ENCODE measurements at regions not wholly inside any gene's neighbourhood (a gene's known extent, or its start where the extent isn't known, plus 50 kb on each side); places are given as distances from the start of the nearest gene placed in this dataset.
A peak's percentile ranks its signal among the peaks of the same experiment; 100 is the strongest.

GRCh38 chr9:79189511-79189924 lies 382.2 kb upstream of the TLE4 start:
- Histone ChIP-seq H3K79me2 (ENCODE audit: control insufficient read depth, insufficient read depth, low read length) (no peaks in the 10 kb centered on the region), H4K20me1 (ENCODE audit: control insufficient read depth, extremely low read depth, insufficient read depth, low read length) (no peaks in the 10 kb centered on the region), H3K9me3 (ENCODE audit: control insufficient read depth, insufficient read depth, low read depth, low read length) (no peaks in the 10 kb centered on the region), H3K36me3 (ENCODE audit: control insufficient read depth, insufficient read depth, low read length) (no peaks in the 10 kb centered on the region), H3K4me3 (replicated peaks in 1 of 4; ENCODE audit: control extremely low read depth in 1 of 4, insufficient read depth in 1 of 4, low read depth in 3 of 4, low read length in 4 of 4) (no peak overlapping the region), H3K9ac (ENCODE audit: insufficient read depth, low read length) (no peak overlapping the region), H3K4me2 (ENCODE audit: extremely low read depth, insufficient read depth, low read length) (no peak overlapping the region), H3K27me3 (ENCODE audit: control insufficient read depth, insufficient read depth, low read length) (no peaks in the 10 kb centered on the region), H3K27ac (ENCODE audit: insufficient read depth, low read length) (no peak overlapping the region), H2AFZ (ENCODE audit: low read length) (no peak overlapping the region), H3K4me1 (ENCODE audit: control insufficient read depth, extremely low read depth, insufficient read depth, low read length) (no peaks in the 10 kb centered on the region)
- TF ChIP-seq EZH2 (IDR thresholded peaks at IDR 0.05; ENCODE audit: low read length, missing control alignments), result no peak
- no peak for TF ChIP-seq CTCF (conservative IDR thresholded peaks at IDR 0.05 in 1 of 2, IDR thresholded peaks at IDR 0.05 in 1 of 2; ENCODE audit: low read depth in 1 of 2, low read length in 2 of 2)
- DNase-seq (ENCODE audit: low read depth in 2 of 2), result peak; percentile 53 to 99

GRCh38 chr9:79193001-79193400 lies 378.8 kb upstream of the TLE4 start:
- Histone ChIP-seq H3K36me3 (ENCODE audit: control insufficient read depth, insufficient read depth, low read length) (no peaks in the 10 kb centered on the region), H3K9me3 (ENCODE audit: control insufficient read depth, insufficient read depth, low read depth, low read length) (no peaks in the 10 kb centered on the region), H4K20me1 (ENCODE audit: control insufficient read depth, extremely low read depth, insufficient read depth, low read length) (no peaks in the 10 kb centered on the region), H3K27me3 (ENCODE audit: control insufficient read depth, insufficient read depth, low read length) (no peaks in the 10 kb centered on the region), H2AFZ (ENCODE audit: low read length) (no peak overlapping the region), H3K27ac (ENCODE audit: insufficient read depth, low read length) (no peak overlapping the region), H3K9ac (ENCODE audit: insufficient read depth, low read length) (no peak overlapping the region), H3K4me2 (ENCODE audit: extremely low read depth, insufficient read depth, low read length) (no peak overlapping the region), H3K79me2 (ENCODE audit: control insufficient read depth, insufficient read depth, low read length) (no peaks in the 10 kb centered on the region), H3K4me3 (replicated peaks in 1 of 4; ENCODE audit: control extremely low read depth in 1 of 4, insufficient read depth in 1 of 4, low read depth in 3 of 4, low read length in 4 of 4) (no peak overlapping the region), H3K4me1 (ENCODE audit: control insufficient read depth, extremely low read depth, insufficient read depth, low read length) (no peaks in the 10 kb centered on the region)
- peak; percentile 13 to 97 for DNase-seq (ENCODE audit: low read depth in 2 of 2)
- TF ChIP-seq EZH2 (IDR thresholded peaks at IDR 0.05; ENCODE audit: low read length, missing control alignments), result no peak
- no peak for TF ChIP-seq CTCF (conservative IDR thresholded peaks at IDR 0.05 in 1 of 2, IDR thresholded peaks at IDR 0.05 in 1 of 2; ENCODE audit: low read depth in 1 of 2, low read length in 2 of 2)

- H3K4me3 ChIP-seq (replicated peaks in 1 of 4; ENCODE audit: control extremely low read depth in 1 of 4, insufficient read depth in 1 of 4, low read depth in 3 of 4, low read length in 4 of 4), result no peak overlapping the region
- no peaks in the 10 kb centered on the region for H4K20me1 ChIP-seq (ENCODE audit: control insufficient read depth, extremely low read depth, insufficient read depth, low read length)
- no peak overlapping the region for H3K9ac ChIP-seq (ENCODE audit: insufficient read depth, low read length)
- DNase-seq (ENCODE audit: low read depth in 2 of 2), result no peak
- H3K4me1 ChIP-seq (ENCODE audit: control insufficient read depth, extremely low read depth, insufficient read depth, low read length), result no peaks in the 10 kb centered on the region
- H3K27ac ChIP-seq (ENCODE audit: insufficient read depth, low read length), result no peak overlapping the region
- H2AFZ ChIP-seq (ENCODE audit: low read length), result no peak overlapping the region
- TF ChIP-seq CTCF (conservative IDR thresholded peaks at IDR 0.05 in 1 of 2, IDR thresholded peaks at IDR 0.05 in 1 of 2; ENCODE audit: low read depth in 1 of 2, low read length in 2 of 2), result no peak
- no peak for TF ChIP-seq EZH2 (IDR thresholded peaks at IDR 0.05; ENCODE audit: low read length, missing control alignments)
- no peaks in the 10 kb centered on the region for H3K27me3 ChIP-seq (ENCODE audit: control insufficient read depth, insufficient read depth, low read length)
- H3K79me2 ChIP-seq (ENCODE audit: control insufficient read depth, insufficient read depth, low read length), result no peaks in the 10 kb centered on the region
- H3K36me3 ChIP-seq (ENCODE audit: control insufficient read depth, insufficient read depth, low read length), result no peaks in the 10 kb centered on the region
- H3K9me3 ChIP-seq (ENCODE audit: control insufficient read depth, insufficient read depth, low read depth, low read length), result no peaks in the 10 kb centered on the region
- no peak overlapping the region for H3K4me2 ChIP-seq (ENCODE audit: extremely low read depth, insufficient read depth, low read length)
These were observed 378.1 kb upstream of the TLE4 start for GRCh38 chr9:79193501-79194223.
